ENCODE measurements at regions not wholly inside any gene's neighbourhood (a gene's known extent, or its start where the extent isn't known, plus 50 kb on each side); places are given as distances from the start of the nearest gene placed in this dataset.

GRCh38 chr6:27838945-27839625 is 73.1 kb downstream of the OR2B2 start:
- TF ChIP-seq CTCF (conservative IDR thresholded peaks at IDR 0.05; ENCODE audit: low read depth) = no peak
- H3K27ac ChIP-seq = peak overlapping the region; percentile 98
- DNase-seq (ENCODE audit: low spot score) = no peak
- CTCF ChIA-PET = interaction anchor here (0.6 kb wide), 1 partner anchor 47 kb away, joined by 4 read pairs; no protein-coding TSS in a partner anchor
- POLR2A ChIA-PET (ENCODE audit: low non-redundant PET) = interaction anchor here (0.6 to 4.1 kb wide), 7 partner anchors 10 to 1623 kb away, joined by 3 to 84 read pairs (median 4); a partner anchor contains a TSS

GRCh38 chr6:27838058-27838944 is 73.9 kb downstream of the OR2B2 start:
- POLR2A ChIA-PET (ENCODE audit: low non-redundant PET) = interaction anchor here (0.6 to 4.1 kb wide), 8 partner anchors 10 to 1622 kb away, joined by 3 to 84 read pairs (median 4); a partner anchor contains a TSS
- TF ChIP-seq CTCF (conservative IDR thresholded peaks at IDR 0.05; ENCODE audit: low read depth) = no peak
- CTCF ChIA-PET = interaction anchor here (0.6 kb wide), 1 partner anchor 48 kb away, joined by 4 read pairs; no protein-coding TSS in a partner anchor
- peak; percentile 97 for DNase-seq (ENCODE audit: low spot score)
- peak overlapping the region; percentile 98 for H3K27ac ChIP-seq

GRCh38 chr6:27837625-27838057 is 74.6 kb downstream of the OR2B2 start:
- ChIA-PET CTCF (interaction anchor here (0.6 kb wide), 1 partner anchor 30 kb away, joined by 3 read pairs; a partner anchor contains a TSS), POLR2A (ENCODE audit: low non-redundant PET) (interaction anchor here (0.8 to 4.1 kb wide), 5 partner anchors 20 to 704 kb away, joined by 3 to 84 read pairs (median 25); a partner anchor contains a TSS)
- no peak for TF ChIP-seq CTCF (conservative IDR thresholded peaks at IDR 0.05; ENCODE audit: low read depth)
- peak overlapping the region; percentile 98 for H3K27ac ChIP-seq
- DNase-seq (ENCODE audit: low spot score) = no peak

- CTCF ChIA-PET = interaction anchor here (0.5 to 0.7 kb wide), 4 partner anchors 14 to 421 kb away, joined by 3 to 5 read pairs (median 3); a partner anchor contains a TSS
- no peak for TF ChIP-seq CTCF (conservative IDR thresholded peaks at IDR 0.05; ENCODE audit: low read depth)
- H3K27ac ChIP-seq = peak overlapping the region; percentile 98
- POLR2A ChIA-PET (ENCODE audit: low non-redundant PET) = interaction anchor here (1.2 to 4.1 kb wide), 4 partner anchors 20 to 56 kb away, joined by 3 to 84 read pairs (median 26); a partner anchor contains a TSS
- DNase-seq (ENCODE audit: low spot score) = peak; percentile 55
Measured at GRCh38 chr6:27836783-27837624, 75.2 kb downstream of the OR2B2 start.

GRCh38 chr6:27836141-27836782 is 75.9 kb downstream of the OR2B2 start:
- TF ChIP-seq CTCF (conservative IDR thresholded peaks at IDR 0.05; ENCODE audit: low read depth) = no peak
- no peak for DNase-seq (ENCODE audit: low spot score)
- H3K27ac ChIP-seq = peak overlapping the region; percentile 98
- POLR2A ChIA-PET (ENCODE audit: low non-redundant PET) = interaction anchor here (1.2 to 4.1 kb wide), 4 partner anchors 19 to 57 kb away, joined by 3 to 84 read pairs (median 26); a partner anchor contains a TSS
- CTCF ChIA-PET = interaction anchor here (0.5 kb wide), 1 partner anchor 13 kb away, joined by 3 read pairs; no protein-coding TSS in a partner anchor

Data from RWPE1 (cell line).